SJSA1 (cell line): ENCODE measurements at regions not wholly inside any gene's neighbourhood (a gene's known extent, or its start where the extent isn't known, plus 50 kb on each side); places are given as distances from the start of the nearest gene placed in this dataset.

Experiments
- DNase-seq, 2 experiments: peaks; one replicate each; pipeline ENCODE4 v3.0.0-alpha.2; 2015 to 2020; ENCODE audit warnings: low spot score in 2 of 2, low read depth in 1 of 2
- H3K27ac ChIP-seq: fragments of 250-450 bp; sonication (Bioruptor Pico); 2 replicates; pipeline ENCODE4 v1.5.1; 2020; ENCODE audit warnings: mild to moderate bottlenecking, moderate library complexity
- H3K27me3 ChIP-seq: fragments of 250-450 bp; sonication (Bioruptor Pico); replicated peaks from 2 replicates; pipeline ENCODE4 v1.5.1; 2020; ENCODE audit warnings: mild to moderate bottlenecking, moderate library complexity
- H3K36me3 ChIP-seq: fragments of 250-450 bp; sonication (Bioruptor Pico); 2 replicates; pipeline ENCODE4 v1.5.1; 2020; ENCODE audit warnings: mild to moderate bottlenecking
- H3K4me1 ChIP-seq: fragments of 250-450 bp; sonication (Bioruptor Pico); replicated peaks from 2 replicates; pipeline ENCODE4 v1.6.1; 2021; ENCODE audit warnings: mild to moderate bottlenecking
- H3K4me3 ChIP-seq: fragments of 250-450 bp; sonication (Bioruptor Pico); 2 replicates; pipeline ENCODE4 v1.5.1; 2020; ENCODE audit warnings: mild to moderate bottlenecking
- H3K9me3 ChIP-seq: fragments of 250-450 bp; sonication (Bioruptor Pico); replicated peaks from 2 replicates; pipeline ENCODE4 v1.5.1; 2020; ENCODE audit warnings: mild to moderate bottlenecking

GRCh38 chr4:35938936-35939335 is 305.4 kb downstream of the ARAP2 start:
- Histone ChIP-seq H3K27me3 (no peaks in the 10 kb centered on the region), H3K36me3 (no peaks in the 10 kb centered on the region), H3K9me3 (no peaks in the 10 kb centered on the region), H3K4me3 (no peak overlapping the region), H3K27ac (no peak overlapping the region), H3K4me1 (no peaks in the 10 kb centered on the region)
- no peak for DNase-seq

GRCh38 chr4:35939751-35940150 is 304.6 kb downstream of the ARAP2 start:
- no peaks in the 10 kb centered on the region for H3K36me3 ChIP-seq

DNA sequence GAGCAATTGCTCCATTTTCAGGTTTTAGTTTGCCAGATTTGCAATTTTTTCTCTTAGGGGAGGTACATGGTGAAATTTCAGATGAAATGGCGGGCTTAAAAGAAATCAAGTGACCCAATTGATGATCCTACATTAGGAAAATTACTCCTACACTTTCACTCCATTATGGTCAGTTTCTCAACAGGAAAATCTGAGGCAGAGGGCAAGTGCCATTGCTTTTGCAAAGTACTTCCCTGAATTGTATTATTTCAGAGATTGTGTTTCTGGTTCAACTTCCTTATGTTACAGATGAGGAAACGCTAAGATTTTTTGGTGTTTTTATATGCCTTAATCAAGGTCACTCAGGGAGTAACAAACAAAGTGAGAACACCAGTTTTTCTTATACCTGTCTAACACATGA is 302.2 kb downstream of the ARAP2 start:
- Histone ChIP-seq H3K4me1 (no peaks in the 10 kb centered on the region), H3K4me3 (no peak overlapping the region), H3K36me3 (no peaks in the 10 kb centered on the region), H3K9me3 (no peaks in the 10 kb centered on the region), H3K27ac (no peak overlapping the region), H3K27me3 (no peaks in the 10 kb centered on the region)
- DNase-seq = no peak

More at GRCh38 chr4:35939751-35940150, 304.6 kb downstream of the ARAP2 start:
- H3K27ac ChIP-seq = no peak overlapping the region
- no peaks in the 10 kb centered on the region for H3K4me1 ChIP-seq
- H3K9me3 ChIP-seq = no peaks in the 10 kb centered on the region
- no peaks in the 10 kb centered on the region for H3K27me3 ChIP-seq
- no peak overlapping the region for H3K4me3 ChIP-seq
- no peak for DNase-seq

DNA sequence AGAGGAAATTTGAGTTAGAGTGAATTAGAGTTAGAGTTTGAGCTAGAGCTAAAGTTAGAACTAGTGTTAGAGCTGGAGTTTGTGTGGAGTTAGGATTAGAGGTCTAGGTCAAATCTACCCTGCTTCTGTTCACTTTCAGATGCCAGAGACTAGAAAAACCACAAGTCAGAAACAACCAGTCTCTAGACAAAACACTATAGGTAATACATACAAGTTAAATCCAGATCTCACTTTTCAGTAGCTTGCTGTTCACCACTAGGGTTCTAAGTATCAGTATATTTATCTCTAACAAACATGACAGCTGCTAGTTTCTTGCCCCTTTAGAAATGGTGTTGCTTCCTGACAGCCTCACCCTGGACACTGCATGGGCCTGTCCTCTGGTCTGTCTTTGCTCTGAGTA is 300.7 kb downstream of the ARAP2 start:
- no peak overlapping the region for H3K27ac ChIP-seq
- DNase-seq = no peak
- H3K4me3 ChIP-seq = no peak overlapping the region

DNA sequence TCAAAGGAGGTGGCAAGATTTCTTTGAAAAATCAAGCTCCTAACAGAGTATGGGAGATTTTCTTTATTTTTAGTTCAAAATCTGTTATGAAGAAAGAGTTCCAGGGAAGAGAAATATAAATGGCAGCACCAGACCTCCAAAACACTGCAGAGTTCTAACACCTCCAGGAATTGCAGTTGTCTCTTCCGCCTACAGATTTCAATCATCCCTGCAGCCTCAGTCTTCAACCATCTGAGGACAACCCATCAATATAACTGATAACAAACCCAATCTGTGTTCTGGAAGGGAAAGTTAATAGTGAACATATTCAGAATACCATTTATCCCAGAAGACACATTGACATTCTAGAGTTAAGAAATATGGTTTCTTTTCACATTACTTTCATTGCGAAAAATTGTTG is 296.1 kb downstream of the ARAP2 start:
- no peak for DNase-seq
- Histone ChIP-seq H3K4me1 (no peaks in the 10 kb centered on the region), H3K9me3 (no peaks in the 10 kb centered on the region), H3K27me3 (no peaks in the 10 kb centered on the region), H3K27ac (no peak overlapping the region), H3K4me3 (no peak overlapping the region), H3K36me3 (no peaks in the 10 kb centered on the region)

More for the DNA sequence above, 300.7 kb downstream of the ARAP2 start:
- Histone ChIP-seq H3K4me1 (no peaks in the 10 kb centered on the region), H3K36me3 (no peaks in the 10 kb centered on the region), H3K9me3 (no peaks in the 10 kb centered on the region), H3K27me3 (no peaks in the 10 kb centered on the region)

- Histone ChIP-seq H3K4me1 (no peaks in the 10 kb centered on the region), H3K4me3 (no peak overlapping the region), H3K9me3 (no peaks in the 10 kb centered on the region), H3K36me3 (no peaks in the 10 kb centered on the region), H3K27me3 (no peaks in the 10 kb centered on the region), H3K27ac (no peak overlapping the region)
- DNase-seq = no peak
These were observed 293.9 kb downstream of the ARAP2 start for GRCh38 chr4:35950442-35950841.

- Histone ChIP-seq H3K4me3 (no peak overlapping the region), H3K27ac (no peak overlapping the region), H3K4me1 (no peaks in the 10 kb centered on the region), H3K36me3 (no peaks in the 10 kb centered on the region), H3K9me3 (no peaks in the 10 kb centered on the region), H3K27me3 (no peaks in the 10 kb centered on the region)
- no peak for DNase-seq
These were observed 291.6 kb downstream of the ARAP2 start for GRCh38 chr4:35952751-35953150.

GRCh38 chr4:35963383-35963782 is 280.9 kb downstream of the ARAP2 start:
- no peak for DNase-seq
- Histone ChIP-seq H3K36me3 (no peaks in the 10 kb centered on the region), H3K4me3 (no peak overlapping the region), H3K4me1 (no peaks in the 10 kb centered on the region), H3K9me3 (no peaks in the 10 kb centered on the region), H3K27me3 (no peaks in the 10 kb centered on the region), H3K27ac (no peak overlapping the region)

- no peak for DNase-seq
- H3K4me3 ChIP-seq = no peak overlapping the region
- no peaks in the 10 kb centered on the region for H3K27me3 ChIP-seq
- H3K4me1 ChIP-seq = no peaks in the 10 kb centered on the region
- H3K9me3 ChIP-seq = no peaks in the 10 kb centered on the region
- H3K36me3 ChIP-seq = no peaks in the 10 kb centered on the region
- no peak overlapping the region for H3K27ac ChIP-seq
These were observed 280.3 kb downstream of the ARAP2 start for GRCh38 chr4:35963974-35964515.

- no peaks in the 10 kb centered on the region for H3K36me3 ChIP-seq
- no peak overlapping the region for H3K4me3 ChIP-seq
- no peak overlapping the region for H3K27ac ChIP-seq
- DNase-seq = no peak
- H3K9me3 ChIP-seq = no peaks in the 10 kb centered on the region
- no peaks in the 10 kb centered on the region for H3K27me3 ChIP-seq
- no peaks in the 10 kb centered on the region for H3K4me1 ChIP-seq
These were observed 279.0 kb downstream of the ARAP2 start for GRCh38 chr4:35965300-35965699.

DNA sequence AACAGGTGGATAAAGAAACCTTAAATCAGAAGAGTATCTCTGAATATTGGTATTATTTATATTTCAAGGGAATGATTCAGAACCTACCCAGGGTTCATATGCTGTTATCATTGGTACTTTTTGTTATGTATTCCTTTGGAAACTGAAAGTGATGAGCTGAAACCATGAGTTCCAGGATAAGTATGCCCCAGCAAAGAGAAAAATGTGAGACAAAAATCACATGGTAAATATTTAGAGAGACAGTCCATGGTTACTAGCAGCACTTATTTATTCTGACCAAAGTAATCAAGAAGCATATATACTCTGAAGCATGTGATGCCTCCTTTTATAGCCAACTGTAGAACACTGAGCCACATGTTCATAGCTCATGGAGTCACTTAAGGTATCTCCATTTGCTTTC is 277.7 kb downstream of the ARAP2 start:
- Histone ChIP-seq H3K36me3 (no peaks in the 10 kb centered on the region), H3K4me3 (no peak overlapping the region), H3K27me3 (no peaks in the 10 kb centered on the region), H3K4me1 (no peaks in the 10 kb centered on the region), H3K27ac (no peak overlapping the region), H3K9me3 (no peaks in the 10 kb centered on the region)
- no peak for DNase-seq

GRCh38 chr4:35970366-35970960 is 273.9 kb downstream of the ARAP2 start:
- Histone ChIP-seq H3K27ac (no peak overlapping the region), H3K4me1 (no peaks in the 10 kb centered on the region), H3K27me3 (no peaks in the 10 kb centered on the region)

GRCh38 chr4:35972814-35973213 is 271.5 kb downstream of the ARAP2 start:
- Histone ChIP-seq H3K9me3 (no peaks in the 10 kb centered on the region), H3K36me3 (no peaks in the 10 kb centered on the region), H3K4me3 (no peak overlapping the region), H3K4me1 (no peaks in the 10 kb centered on the region), H3K27ac (no peak overlapping the region), H3K27me3 (no peaks in the 10 kb centered on the region)
- no peak for DNase-seq

More at GRCh38 chr4:35970366-35970960, 273.9 kb downstream of the ARAP2 start:
- no peak for DNase-seq
- no peak overlapping the region for H3K4me3 ChIP-seq
- no peaks in the 10 kb centered on the region for H3K36me3 ChIP-seq
- H3K9me3 ChIP-seq = no peaks in the 10 kb centered on the region

DNA sequence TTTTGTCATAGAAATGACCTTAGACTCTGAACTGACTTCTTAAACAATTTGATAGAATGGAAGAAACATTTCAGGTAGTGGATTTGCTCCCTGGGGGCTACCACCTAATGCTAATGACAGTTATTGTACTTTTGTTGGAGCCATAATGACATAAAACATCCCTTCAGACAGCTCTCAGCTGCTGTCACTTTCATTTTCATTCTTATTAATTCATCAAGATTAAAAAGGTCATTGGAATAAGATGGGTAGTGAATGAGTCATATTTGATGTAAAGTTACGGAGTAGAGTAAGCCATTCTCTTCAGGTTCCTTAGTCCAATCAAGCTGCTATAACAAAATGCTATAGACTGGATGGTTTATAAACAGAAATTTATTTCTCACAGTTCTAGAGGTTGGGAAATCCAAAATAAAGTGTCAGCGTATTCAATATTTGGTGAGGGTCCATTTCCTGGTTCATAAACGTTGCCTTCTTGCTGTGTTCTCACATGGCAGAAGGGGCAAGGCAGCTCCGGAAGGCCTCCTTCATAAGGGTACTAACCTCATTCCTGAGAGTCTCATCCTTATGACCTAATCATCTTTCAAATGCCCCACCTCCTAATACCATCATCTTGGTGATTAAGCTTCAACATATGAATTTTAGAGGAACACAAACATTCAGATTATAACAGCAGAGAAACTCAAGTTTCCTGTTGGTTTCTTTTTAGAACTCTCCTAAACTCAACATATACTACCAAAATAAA is 268.5 kb downstream of the ARAP2 start:
- DNase-seq = no peak
- no peak overlapping the region for H3K4me3 ChIP-seq
- no peaks in the 10 kb centered on the region for H3K36me3 ChIP-seq
- no peak overlapping the region for H3K27ac ChIP-seq
- H3K27me3 ChIP-seq = no peaks in the 10 kb centered on the region
- no peaks in the 10 kb centered on the region for H3K4me1 ChIP-seq
- H3K9me3 ChIP-seq = no peaks in the 10 kb centered on the region
